CD4-positive, alpha-beta T cell (primary cell): ENCODE measurements at regions not wholly inside any gene's neighbourhood (a gene's known extent, or its start where the extent isn't known, plus 50 kb on each side); places are given as distances from the start of the nearest gene placed in this dataset.

Source experiments
- ATAC-seq: fragments of 200-7000 bp; cut with Tn5 transposase; one replicate; pipeline ENCODE4 v1.10.0; 2022; ENCODE audit warnings: mild to moderate bottlenecking; ENCODE audit not compliant: poor library complexity
- CTCF ChIA-PET: fragments of 350-600 bp; sonication (Branson Sonifier 250); formaldehyde crosslinking; loops from one replicate; lab custom pipeline; 2021; ENCODE audit warnings: antibody characterized with exemption, inconsistent platforms; lab: Charles Lee
- POLR2A ChIA-PET: fragments of 350-600 bp; sonication (Branson Sonifier 250); formaldehyde crosslinking; loops from one replicate; lab custom pipeline; 2021; ENCODE audit warnings: antibody characterized with exemption, inconsistent platforms; lab: Charles Lee
- DNase-seq, 14 experiments: peaks; one replicate each; pipeline ENCODE4 v3.0.0-alpha.2; 2013 to 2020; ENCODE audit warnings: mixed read lengths in 2 of 14
- H3K27ac ChIP-seq, 2 donors: one replicate each; pipeline versions ENCODE4 v1.5.1 to v1.7.0; 2013; ENCODE audit warnings: low read length in 2 of 2, low read depth in 1 of 2, mild to moderate bottlenecking in 1 of 2
- H3K27me3 ChIP-seq, 2 experiments: 1 replicate in 1 of 2; 2 replicates in 1 of 2; pipeline versions ENCODE4 v1.6.1 to v1.7.0; 2013; ENCODE audit warnings: low read length in 2 of 2, control low read depth in 1 of 2, mild to moderate bottlenecking in 1 of 2, moderate library complexity in 1 of 2; ENCODE audit not compliant: insufficient read depth in 2 of 2, control insufficient read depth in 1 of 2
- H3K36me3 ChIP-seq: one replicate; pipeline ENCODE4 v1.6.1; 2013; ENCODE audit warnings: low read length, control low read depth; ENCODE audit not compliant: insufficient read depth
- H3K4me1 ChIP-seq: one replicate; pipeline ENCODE4 v1.6.1; 2013; ENCODE audit warnings: low read length, control low read depth; ENCODE audit not compliant: insufficient read depth
- H3K4me3 ChIP-seq: one replicate; pipeline ENCODE4 v1.5.1; 2013; ENCODE audit warnings: mild to moderate bottlenecking, low read length, moderate library complexity
- H3K9me3 ChIP-seq, 2 experiments: 1 replicate in 1 of 2; 2 replicates in 1 of 2; pipeline versions ENCODE4 v1.6.1 to v1.7.0; 2013; ENCODE audit warnings: low read length in 2 of 2, mild to moderate bottlenecking in 2 of 2, control low read depth in 1 of 2, moderate library complexity in 1 of 2; ENCODE audit not compliant: control insufficient read depth in 1 of 2, insufficient read depth in 1 of 2
- H3K27ac Mint-ChIP-seq: one replicate; pipeline ENCODE4 v1.8.0; 2020; ENCODE audit warnings: mixed read lengths
- H3K27me3 Mint-ChIP-seq: one replicate; pipeline ENCODE4 v1.8.0; 2021; ENCODE audit warnings: mixed read lengths
- H3K36me3 Mint-ChIP-seq: one replicate; pipeline ENCODE4 v1.8.0; 2021; ENCODE audit warnings: low read depth, mixed read lengths
- H3K4me1 Mint-ChIP-seq: one replicate; pipeline ENCODE4 v1.8.0; 2021; ENCODE audit warnings: low read depth, mixed read lengths
- H3K4me3 Mint-ChIP-seq: one replicate; pipeline ENCODE4 v1.8.0; 2020; ENCODE audit warnings: mild to moderate bottlenecking, mixed read lengths
- H3K9me3 Mint-ChIP-seq: one replicate; pipeline ENCODE4 v1.8.0; 2020; ENCODE audit warnings: mixed read lengths
- intact Hi-C, 2 experiments: fragments of 100-400 bp; cut with DNase I in 1 of 2; cut with micrococcal nuclease in 1 of 2; formaldehyde crosslinking; loops; one replicate each; pipeline versions ENCODE4 v1.15.1 to v1.9.0; 2023 to 2025; cut with DNase I, micrococcal nuclease
- TF ChIP-seq, protein P1 (sequence below): fragments of 200-600 bp; IDR thresholded peaks from one replicate; pipeline ENCODE4 v1.8.0; 2022; ENCODE audit warnings: antibody characterized with exemption, mild to moderate bottlenecking

DNA sequence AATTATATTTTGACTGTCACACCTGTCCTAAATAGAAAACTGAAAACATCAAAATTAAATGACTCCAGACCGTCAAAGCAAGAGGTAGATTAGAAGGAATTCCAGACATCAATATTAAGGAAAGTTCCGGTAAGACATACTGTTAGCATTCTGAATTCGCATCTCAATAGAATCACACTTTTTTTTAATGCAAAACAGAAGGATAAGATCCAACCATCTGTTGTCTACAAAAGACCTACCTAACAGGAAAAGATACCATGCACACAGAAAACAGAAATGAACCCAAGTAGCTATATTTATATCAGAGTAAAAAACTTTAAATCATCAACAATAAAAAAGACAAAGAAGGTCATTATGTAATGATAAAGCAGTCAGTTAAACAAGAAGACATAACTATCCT is 145.0 kb downstream of the TMX3 start:
- intact Hi-C loops, result no loop called here
- Histone ChIP-seq H3K36me3 (no peaks in the 10 kb centered on the region), H3K9me3 (no peaks in the 10 kb centered on the region), H3K27ac (no peak overlapping the region), H3K4me1 (no peaks in the 10 kb centered on the region), H3K27me3 (no peaks in the 10 kb centered on the region), H3K4me3 (no peak overlapping the region)
- CTCF ChIA-PET, result no interaction called here
- H3K27me3 Mint-ChIP-seq, result peaks cover 5% of the 10 kb centered on the region
- no peak for DNase-seq
- H3K36me3 Mint-ChIP-seq, result no peaks in the 10 kb centered on the region
- POLR2A ChIA-PET, result no interaction called here
- TF ChIP-seq, protein P1, sequence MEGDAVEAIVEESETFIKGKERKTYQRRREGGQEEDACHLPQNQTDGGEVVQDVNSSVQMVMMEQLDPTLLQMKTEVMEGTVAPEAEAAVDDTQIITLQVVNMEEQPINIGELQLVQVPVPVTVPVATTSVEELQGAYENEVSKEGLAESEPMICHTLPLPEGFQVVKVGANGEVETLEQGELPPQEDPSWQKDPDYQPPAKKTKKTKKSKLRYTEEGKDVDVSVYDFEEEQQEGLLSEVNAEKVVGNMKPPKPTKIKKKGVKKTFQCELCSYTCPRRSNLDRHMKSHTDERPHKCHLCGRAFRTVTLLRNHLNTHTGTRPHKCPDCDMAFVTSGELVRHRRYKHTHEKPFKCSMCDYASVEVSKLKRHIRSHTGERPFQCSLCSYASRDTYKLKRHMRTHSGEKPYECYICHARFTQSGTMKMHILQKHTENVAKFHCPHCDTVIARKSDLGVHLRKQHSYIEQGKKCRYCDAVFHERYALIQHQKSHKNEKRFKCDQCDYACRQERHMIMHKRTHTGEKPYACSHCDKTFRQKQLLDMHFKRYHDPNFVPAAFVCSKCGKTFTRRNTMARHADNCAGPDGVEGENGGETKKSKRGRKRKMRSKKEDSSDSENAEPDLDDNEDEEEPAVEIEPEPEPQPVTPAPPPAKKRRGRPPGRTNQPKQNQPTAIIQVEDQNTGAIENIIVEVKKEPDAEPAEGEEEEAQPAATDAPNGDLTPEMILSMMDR, result no peak
- no peaks in the 10 kb centered on the region for H3K4me1 Mint-ChIP-seq
- no peak overlapping the region for H3K27ac Mint-ChIP-seq
- H3K9me3 Mint-ChIP-seq, result peaks cover 2% of the 10 kb centered on the region
- no peak overlapping the region for H3K4me3 Mint-ChIP-seq
- ATAC-seq, result no peak

DNA sequence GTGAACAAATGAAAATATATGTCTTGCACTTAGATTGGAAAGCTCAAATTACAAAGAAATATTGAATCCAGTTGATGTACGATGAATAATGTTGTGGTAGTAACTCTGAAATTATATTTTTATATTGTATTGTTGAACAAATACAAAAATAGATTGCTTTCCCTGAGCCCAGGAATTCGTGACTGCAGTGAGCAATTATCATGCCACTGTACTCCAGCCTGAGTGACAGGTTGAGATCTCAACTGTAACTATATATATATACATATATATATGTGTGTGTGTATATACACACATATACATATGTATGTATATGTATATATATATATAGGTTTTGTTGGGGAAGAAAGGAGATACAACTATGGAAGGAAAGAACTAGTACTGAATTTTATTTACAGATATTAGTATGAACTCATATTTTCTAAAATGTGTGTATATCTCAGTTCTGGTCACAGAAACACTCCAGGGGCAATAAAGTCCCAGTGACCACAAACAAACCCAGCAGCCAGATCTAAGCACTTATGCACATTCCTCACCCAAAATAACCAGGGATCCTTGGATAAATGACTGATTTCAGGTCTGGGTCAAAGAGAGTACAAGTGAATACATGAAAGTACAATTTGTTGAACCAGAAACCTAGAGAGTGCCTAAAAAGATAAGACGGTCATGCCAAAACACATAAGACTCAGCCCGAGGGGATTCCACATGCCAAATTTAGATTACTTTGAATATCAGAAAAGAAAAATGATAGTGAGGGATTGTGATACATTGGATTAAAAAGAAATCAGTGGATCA is 146.3 kb downstream of the TMX3 start:
- CTCF ChIA-PET, result no interaction called here
- no peaks in the 10 kb centered on the region for H3K36me3 Mint-ChIP-seq

DNA sequence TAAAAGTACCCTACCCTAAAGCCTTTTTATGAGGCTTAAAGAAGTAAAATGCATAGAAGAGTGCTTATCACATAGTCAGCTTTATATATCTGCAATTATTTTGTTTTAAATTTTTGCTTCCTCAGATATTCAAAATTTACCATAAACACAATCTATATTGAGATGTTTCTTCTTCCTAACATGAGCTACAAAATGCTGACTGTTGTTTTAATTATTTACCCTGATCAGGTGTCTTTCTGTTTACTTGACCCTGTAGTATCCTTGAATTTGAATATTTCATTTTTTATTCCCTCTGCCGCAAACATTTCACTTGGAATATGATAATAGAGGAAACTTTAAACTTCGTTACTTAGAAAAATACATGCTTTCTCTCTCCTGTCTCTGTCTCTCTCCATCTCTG is 147.9 kb downstream of the TMX3 start:
- H3K27me3 ChIP-seq, result no peaks in the 10 kb centered on the region
- ChIA-PET CTCF (no interaction called here), POLR2A (no interaction called here)
- H3K9me3 Mint-ChIP-seq, result peaks cover 1% of the 10 kb centered on the region
- no peak overlapping the region for H3K27ac ChIP-seq
- H3K27me3 Mint-ChIP-seq, result peaks cover 5% of the 10 kb centered on the region
- no peak overlapping the region for H3K27ac Mint-ChIP-seq
- no peak overlapping the region for H3K4me3 ChIP-seq
- no peaks in the 10 kb centered on the region for H3K9me3 ChIP-seq
- TF ChIP-seq, protein P1, result no peak
- H3K36me3 ChIP-seq, result no peaks in the 10 kb centered on the region
- no peaks in the 10 kb centered on the region for H3K4me1 ChIP-seq
- intact Hi-C loops, result no loop called here
- no peak for DNase-seq
- ATAC-seq, result no peak
- H3K4me1 Mint-ChIP-seq, result no peaks in the 10 kb centered on the region
- no peaks in the 10 kb centered on the region for H3K36me3 Mint-ChIP-seq
- no peak overlapping the region for H3K4me3 Mint-ChIP-seq

More for the DNA sequence above, 146.3 kb downstream of the TMX3 start:
- no peaks in the 10 kb centered on the region for H3K4me1 Mint-ChIP-seq
- no peaks in the 10 kb centered on the region for H3K27me3 ChIP-seq
- H3K9me3 ChIP-seq, result no peaks in the 10 kb centered on the region
- H3K27ac ChIP-seq, result no peak overlapping the region
- TF ChIP-seq, protein P1, result no peak
- H3K27ac Mint-ChIP-seq, result no peak overlapping the region
- H3K9me3 Mint-ChIP-seq, result peaks cover 2% of the 10 kb centered on the region
- H3K36me3 ChIP-seq, result no peaks in the 10 kb centered on the region
- no peak for DNase-seq
- H3K27me3 Mint-ChIP-seq, result peaks cover 5% of the 10 kb centered on the region
- intact Hi-C loops, result no loop called here
- no peaks in the 10 kb centered on the region for H3K4me1 ChIP-seq
- ATAC-seq, result no peak
- H3K4me3 ChIP-seq, result no peak overlapping the region
- POLR2A ChIA-PET, result no interaction called here
- H3K4me3 Mint-ChIP-seq, result no peak overlapping the region
